Cardiac fibroblast (primary cell): ENCODE measurements at regions not wholly inside any gene's neighbourhood (a gene's known extent, or its start where the extent isn't known, plus 50 kb on each side); places are given as distances from the start of the nearest gene placed in this dataset.

Experiments used
- DNase-seq, 2 donors: peaks; one replicate each; pipeline versions ENCODE4 v3.0.0 to v3.0.0-alpha.2; 2010; ENCODE audit warnings: low read depth in 2 of 2
- H3K4me3 ChIP-seq, 2 donors: replicated peaks in 1 of 2; 1 replicate in 1 of 2; 2 replicates in 1 of 2; pipeline ENCODE4 v1.5.1; 2011; ENCODE audit warnings: low read depth in 2 of 2, low read length in 2 of 2, mild to moderate bottlenecking in 2 of 2, moderate library complexity in 1 of 2
- CTCF ChIP-seq: IDR thresholded peaks from one replicate; pipeline ENCODE4 v1.5.1; 2011; ENCODE audit warnings: low read depth, mild to moderate bottlenecking, low read length, inconsistent platforms

GRCh38 chr5:58369513-58370190 lies 90.2 kb downstream of the PLK2 start:
- no peak for TF ChIP-seq CTCF
- no peak overlapping the region for H3K4me3 ChIP-seq
- no peak for DNase-seq

GRCh38 chr5:58366461-58366860 lies 93.4 kb downstream of the PLK2 start:
- H3K4me3 ChIP-seq = no peak overlapping the region
- peak; percentile 14 to 44 for DNase-seq
- no peak for TF ChIP-seq CTCF

GRCh38 chr5:58365791-58366190 lies 94.1 kb downstream of the PLK2 start:
- DNase-seq = no peak
- TF ChIP-seq CTCF = no peak
- H3K4me3 ChIP-seq = no peak overlapping the region

GRCh38 chr5:58363461-58364249 lies 96.2 kb downstream of the PLK2 start:
- TF ChIP-seq CTCF = no peak
- no peak for DNase-seq
- no peak overlapping the region for H3K4me3 ChIP-seq

GRCh38 chr5:58362135-58362534 lies 97.8 kb downstream of the PLK2 start:
- no peak for DNase-seq
- TF ChIP-seq CTCF = no peak
- no peak overlapping the region for H3K4me3 ChIP-seq

GRCh38 chr5:58360794-58361193 lies 99.1 kb downstream of the PLK2 start:
- no peak for DNase-seq
- no peak for TF ChIP-seq CTCF
- H3K4me3 ChIP-seq = no peak overlapping the region
